HT-29 (cell line): ENCODE measurements at regions not wholly inside any gene's neighbourhood (a gene's known extent, or its start where the extent isn't known, plus 50 kb on each side); places are given as distances from the start of the nearest gene placed in this dataset.
"Not testable (repeated sequence)": the region's sequence is repeated elsewhere in the genome, so short reads cannot be mapped to it uniquely, and the experiment has no call there.

Source experiments
- DNase-seq: peaks from one replicate; pipeline ENCODE4 v3.0.0-alpha.2; 2015; ENCODE audit warnings: low spot score

DNA sequence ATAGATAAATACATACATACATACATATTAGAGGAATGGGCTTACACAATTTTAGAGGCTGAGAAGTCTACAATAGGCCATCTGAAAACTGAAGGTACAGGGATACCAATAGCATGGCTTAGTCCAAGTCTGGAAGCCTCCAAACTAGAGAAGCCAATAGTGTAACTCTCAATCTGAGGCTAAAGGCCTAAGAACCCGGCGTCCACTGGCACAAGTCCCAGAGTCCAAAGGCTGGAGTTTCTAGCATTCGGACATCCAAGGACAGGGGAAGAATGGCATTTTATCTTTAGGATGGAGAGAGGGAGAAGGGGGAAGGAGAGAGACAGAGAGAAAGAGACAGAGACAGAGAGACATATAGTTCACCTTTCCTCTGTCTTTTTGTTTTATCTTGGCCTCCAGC, 63.7 kb upstream of the SYT4 start:
- no peak for DNase-seq

DNA sequence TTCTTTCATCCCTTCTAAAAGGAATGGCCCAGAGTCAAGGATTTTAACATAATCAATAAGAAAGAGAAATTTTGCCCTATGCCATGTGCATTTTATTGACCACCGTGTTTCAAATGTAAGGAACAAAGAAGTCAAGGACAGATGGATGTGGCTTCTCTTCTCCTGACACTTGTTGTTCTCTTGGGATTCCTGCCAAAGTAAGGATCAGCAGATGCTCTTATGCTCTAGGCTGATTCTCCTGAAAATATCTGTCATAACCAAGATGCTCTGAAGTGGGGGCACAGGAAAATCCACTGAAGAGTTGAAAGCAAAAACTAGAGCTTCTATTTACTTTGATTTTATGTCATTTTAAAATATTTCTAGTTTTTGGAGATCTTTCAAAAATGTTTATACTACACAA, 72.9 kb upstream of the SYT4 start:
- DNase-seq, result no peak

DNA sequence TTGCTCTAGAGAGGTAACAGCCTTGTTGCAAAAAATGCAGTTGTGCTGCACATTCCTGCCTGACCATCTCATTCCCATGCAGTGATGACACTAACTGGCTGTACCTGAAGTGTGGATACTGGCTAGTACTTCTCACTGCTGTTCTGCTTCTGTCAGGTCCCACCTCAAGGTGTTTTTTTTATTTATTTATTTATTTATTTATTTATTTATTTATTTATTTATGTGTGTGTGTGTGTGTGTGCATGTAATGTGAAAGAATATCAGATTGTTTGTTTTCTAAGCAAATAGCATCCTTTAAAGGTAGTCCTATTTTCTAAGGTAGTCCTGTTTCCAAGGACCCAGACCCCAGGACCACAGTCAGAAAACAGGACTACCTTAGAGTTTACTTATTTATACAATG, 87.2 kb upstream of the SYT4 start:
- DNase-seq, result no peak

DNA sequence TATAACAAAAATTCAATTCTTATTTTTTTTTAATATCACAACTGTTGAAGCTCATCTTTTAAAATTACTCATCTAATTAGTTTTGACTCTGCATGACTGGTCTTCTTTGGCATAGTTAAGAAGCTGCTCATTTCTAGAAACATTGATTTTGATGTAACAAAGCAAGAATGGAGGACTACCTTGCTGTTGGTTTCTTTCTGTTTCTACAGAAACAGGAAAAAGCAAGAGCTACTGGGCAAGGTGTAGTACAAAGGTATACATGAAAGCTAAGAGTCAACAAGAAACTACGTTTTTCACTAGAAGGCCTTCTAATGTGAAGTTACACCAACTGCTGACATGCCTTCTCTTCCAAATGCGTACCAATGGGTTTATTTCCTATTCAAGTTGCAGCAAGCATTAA, 90.6 kb upstream of the SYT4 start:
- no peak for DNase-seq

- DNase-seq, result not testable (repeated sequence)
Measured at GRCh38 chr18:43369311-43369710, 92.0 kb upstream of the SYT4 start.

- no peak for DNase-seq
Measured at GRCh38 chr18:43372773-43373172, 95.5 kb upstream of the SYT4 start.

DNA sequence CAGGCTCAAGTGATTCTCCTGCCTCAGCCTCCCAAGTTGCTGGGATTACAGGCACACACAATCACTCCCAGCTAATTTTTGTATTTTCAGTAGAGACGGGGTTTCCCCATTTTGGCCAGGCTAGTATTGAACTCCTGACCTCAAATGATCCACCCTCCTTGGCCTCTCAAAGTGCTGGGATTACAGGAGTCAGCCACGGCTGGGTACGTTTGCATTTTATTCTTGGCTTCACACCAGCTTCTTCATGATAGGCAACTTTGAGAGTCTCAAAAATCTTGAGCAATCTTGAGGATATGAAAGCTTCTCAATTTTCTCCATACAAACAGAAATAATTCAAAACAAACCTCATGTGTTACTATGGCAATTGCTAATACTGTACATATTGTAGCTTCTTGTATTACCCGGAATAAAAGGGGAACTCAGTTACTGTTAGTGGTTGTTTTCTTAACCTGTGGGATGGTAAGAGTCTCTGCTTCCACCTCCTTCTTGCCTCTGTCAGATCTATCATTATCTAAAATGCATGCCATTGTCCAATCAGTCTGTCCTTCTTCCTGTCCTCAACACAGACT, 102.9 kb upstream of the SYT4 start:
- no peak for DNase-seq

- DNase-seq, result no peak
Measured at GRCh38 chr18:43382641-43383403, 105.5 kb upstream of the SYT4 start.

DNA sequence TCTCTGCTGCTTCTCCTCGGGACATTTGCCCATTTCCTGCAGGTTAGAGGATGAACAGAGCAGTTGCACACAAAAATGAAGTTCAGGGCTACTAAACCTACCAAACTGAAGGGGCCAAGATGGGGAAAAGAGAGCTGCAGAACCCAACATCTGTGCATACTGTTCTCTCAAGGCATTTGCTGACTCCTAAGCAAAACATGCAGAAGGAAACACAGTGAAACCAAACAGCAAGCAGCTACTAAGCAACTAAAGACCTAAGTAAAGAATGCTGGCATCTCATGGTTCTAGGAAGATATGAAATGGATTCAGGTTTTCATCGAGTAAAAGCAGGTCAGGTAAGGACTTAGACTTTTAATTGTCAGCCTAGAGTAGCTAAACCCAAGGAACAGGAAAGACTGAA, 111.9 kb upstream of the SYT4 start:
- DNase-seq, result no peak

DNA sequence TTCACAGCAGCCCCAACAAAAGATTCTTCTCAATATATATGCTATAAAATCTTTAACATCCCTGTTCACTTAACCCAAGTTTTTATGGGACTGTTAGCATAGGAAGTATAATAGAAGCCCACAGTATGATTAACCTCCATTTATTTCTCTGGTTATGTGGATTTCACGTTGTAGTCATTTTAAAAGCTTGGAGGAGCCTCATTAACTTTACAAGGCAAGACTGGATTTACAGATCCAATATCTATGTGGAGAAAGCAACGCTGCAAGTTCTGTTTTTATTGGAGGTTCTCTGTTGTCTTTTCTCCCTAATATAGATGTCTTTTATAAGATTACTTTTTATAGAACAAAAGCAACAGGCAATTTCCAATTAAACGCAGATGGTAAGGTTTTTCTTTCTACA, 114.9 kb upstream of the SYT4 start:
- DNase-seq, result no peak

DNA sequence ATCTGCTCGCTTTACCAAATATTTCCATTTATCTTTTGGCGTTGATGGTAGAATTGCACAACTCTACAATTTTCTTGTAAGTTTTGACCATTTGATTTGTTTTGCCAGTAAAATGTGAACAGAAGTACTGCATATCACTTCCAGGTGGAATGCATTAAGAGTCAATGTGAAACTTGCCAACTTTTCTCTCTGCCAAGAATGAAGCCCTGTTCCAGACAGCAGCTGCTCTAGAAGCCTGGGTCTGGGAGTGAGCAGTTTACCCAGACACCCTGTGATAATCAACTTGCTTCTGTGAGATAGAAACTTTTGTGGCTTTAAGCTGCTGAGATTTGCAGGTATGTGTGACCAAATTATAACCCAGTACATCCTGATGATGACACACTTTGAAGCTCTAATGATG, 115.9 kb upstream of the SYT4 start:
- no peak for DNase-seq

GRCh38 chr18:43396266-43396665, 119.0 kb upstream of the SYT4 start:
- DNase-seq, result peak; percentile 51

DNA sequence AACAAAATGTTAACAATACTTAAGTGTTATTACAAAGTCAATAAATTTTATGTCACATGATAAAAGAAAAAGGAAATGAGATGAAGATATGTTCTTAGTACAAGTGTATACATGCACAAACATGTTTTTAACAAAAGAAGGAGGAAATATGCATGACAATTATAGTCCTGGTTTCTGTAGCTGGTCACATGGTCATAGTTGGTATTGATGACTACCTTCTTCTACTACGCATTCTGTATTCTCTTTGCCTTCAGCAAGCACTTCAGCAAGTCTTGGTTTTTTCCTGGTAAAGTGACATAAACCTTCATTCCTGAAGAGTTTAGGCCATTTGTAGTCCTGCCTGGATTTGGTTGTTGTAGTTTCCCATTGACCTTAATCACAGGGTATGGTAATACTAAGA, 121.3 kb upstream of the SYT4 start:
- DNase-seq, result no peak

DNA sequence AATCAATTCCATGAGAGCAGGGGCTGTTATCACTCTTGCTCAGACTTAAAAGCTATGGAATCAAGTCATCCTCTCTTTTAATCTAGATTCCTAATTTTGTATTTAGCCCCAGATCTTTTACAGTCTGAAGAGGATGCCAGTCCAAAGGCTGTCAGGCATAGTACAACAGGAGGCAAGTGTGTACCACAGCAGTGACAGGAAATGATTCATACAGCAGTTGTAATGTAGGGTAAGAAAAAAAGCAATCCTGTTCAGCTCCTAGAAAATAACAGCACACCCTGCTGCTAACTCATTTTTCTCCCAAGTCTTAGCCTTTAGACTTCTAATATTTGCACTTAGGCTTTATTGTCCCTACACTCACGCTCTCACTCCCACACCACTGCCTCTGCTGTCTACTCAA, 127.8 kb upstream of the SYT4 start:
- DNase-seq, result no peak

GRCh38 chr18:43414006-43414405, 136.7 kb upstream of the SYT4 start:
- DNase-seq, result no peak

- DNase-seq, result no peak
Measured at GRCh38 chr18:43420091-43420490, 142.8 kb upstream of the SYT4 start.

- DNase-seq, result peak; percentile 3
Measured at GRCh38 chr18:43420950-43421349, 143.7 kb upstream of the SYT4 start.

DNA sequence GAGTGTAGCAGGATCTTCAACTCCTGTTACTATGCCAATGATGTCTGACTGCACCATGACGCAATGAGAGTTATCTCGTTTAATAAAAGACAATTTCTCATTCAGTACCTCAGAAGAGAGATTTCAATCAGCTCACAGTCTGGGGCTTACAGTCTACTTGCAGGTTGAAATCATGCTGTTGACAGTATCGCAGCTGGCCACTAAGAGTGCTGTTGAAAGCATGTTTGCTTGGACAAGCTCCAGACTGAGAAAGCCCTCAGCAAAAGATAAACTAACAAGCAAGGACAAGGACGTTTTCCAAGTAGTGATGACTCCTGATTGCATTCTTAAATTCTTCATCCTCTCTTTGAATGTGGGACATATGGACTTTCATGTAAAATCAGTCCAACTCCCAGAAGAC, 145.2 kb upstream of the SYT4 start:
- DNase-seq, result peak; percentile 18

DNA sequence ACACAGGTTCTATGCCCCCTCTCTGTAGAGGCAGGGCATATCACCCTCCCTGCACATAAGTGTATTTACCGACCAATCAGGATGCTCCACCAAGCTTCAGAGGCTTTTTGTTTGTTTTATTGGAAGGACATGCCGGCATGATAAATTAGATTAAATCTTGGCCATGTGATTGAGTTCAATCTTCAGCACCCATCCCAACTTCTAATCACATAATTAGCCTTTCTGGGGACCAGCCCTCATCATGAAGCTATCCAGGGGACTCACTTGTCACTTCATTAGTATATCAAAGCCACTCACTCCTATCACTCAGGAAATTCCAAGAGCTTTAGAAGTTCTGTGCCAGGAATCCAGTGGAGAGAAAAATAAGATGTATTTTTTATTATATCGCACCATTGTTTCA, 158.6 kb upstream of the SYT4 start:
- no peak for DNase-seq

DNA sequence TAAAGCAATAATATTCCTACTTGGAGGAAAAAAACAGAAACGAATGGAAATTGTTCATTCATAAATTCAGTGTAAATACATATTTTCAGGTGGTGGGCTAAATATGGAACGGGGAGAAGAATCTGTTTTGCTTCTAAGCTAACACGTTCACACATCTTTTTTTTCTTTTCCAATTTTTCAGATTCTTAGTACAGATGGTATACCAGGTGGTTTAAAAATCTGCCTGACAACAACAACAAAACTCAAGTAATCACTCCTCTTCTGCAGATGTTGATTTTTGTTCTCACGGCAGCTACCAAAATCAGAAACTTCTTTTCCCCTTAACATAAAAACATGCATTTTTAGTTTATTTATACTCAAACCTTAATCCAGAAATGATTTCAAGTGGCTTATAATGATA, 164.8 kb upstream of the SYT4 start:
- DNase-seq, result no peak

GRCh38 chr18:43442571-43442970, 165.3 kb upstream of the SYT4 start:
- no peak for DNase-seq

GRCh38 chr18:43465483-43465882, 188.2 kb upstream of the SYT4 start:
- no peak for DNase-seq

DNA sequence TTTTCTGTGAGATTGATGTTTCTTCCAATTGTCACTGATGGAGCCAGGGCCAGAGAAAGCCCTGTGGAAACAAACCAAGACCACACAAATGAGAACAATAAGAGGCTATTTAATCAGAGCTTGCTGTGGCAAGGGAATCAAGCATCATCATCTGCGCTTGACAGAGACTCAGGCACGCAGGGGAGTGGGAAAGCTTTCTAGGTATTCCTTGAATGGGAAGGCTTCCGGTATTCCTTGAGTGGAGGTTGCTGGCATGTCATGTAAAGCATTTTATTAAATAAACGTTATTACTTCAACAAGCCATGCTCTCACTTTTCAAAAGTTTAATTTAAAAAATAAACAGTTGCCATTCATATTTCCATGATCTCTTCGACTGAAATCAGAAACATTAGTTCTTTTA, 194.6 kb upstream of the SYT4 start:
- no peak for DNase-seq

GRCh38 chr18:43481069-43481468, 203.8 kb upstream of the SYT4 start:
- no peak for DNase-seq
